Uterus (tissue), 3 donors: ENCODE measurements at regions not wholly inside any gene's neighbourhood (a gene's known extent, or its start where the extent isn't known, plus 50 kb on each side); places are given as distances from the start of the nearest gene placed in this dataset.

Experiments
- DNase-seq, 2 donors: peaks; one replicate each; pipeline ENCODE4 v3.0.0-alpha.2; 2019 to 2020
- H3K27ac ChIP-seq, 2 donors: fragments of 200-600 bp; sonication (generic); 1 replicate in 1 of 2; 2 replicates in 1 of 2; pipeline ENCODE4 v1.5.1; 2016 to 2018
- H3K27me3 ChIP-seq, 2 donors: fragments of 200-600 bp; sonication (generic); one replicate each; pipeline ENCODE4 v1.5.1; 2018 to 2019; ENCODE audit warnings: control low read depth in 1 of 2
- H3K36me3 ChIP-seq, 2 donors: fragments of 200-600 bp; sonication (generic); one replicate each; pipeline ENCODE4 v1.5.1; 2019; ENCODE audit warnings: control low read depth in 1 of 2
- H3K4me1 ChIP-seq, 2 donors: fragments of 200-600 bp; sonication (generic); one replicate each; pipeline ENCODE4 v1.5.1; 2018 to 2019; ENCODE audit warnings: control low read depth in 1 of 2
- H3K4me3 ChIP-seq, 2 donors: fragments of 200-600 bp; sonication (generic); 1 replicate in 1 of 2; 2 replicates in 1 of 2; pipeline ENCODE4 v1.5.1; 2018 to 2019; ENCODE audit warnings: mild to moderate bottlenecking in 1 of 2
- H3K9me3 ChIP-seq, 2 donors: fragments of 200-600 bp; sonication (generic); one replicate each; pipeline ENCODE4 v1.5.1; 2019; ENCODE audit warnings: control low read depth in 1 of 2
- POLR2A ChIP-seq, 2 donors: fragments of 450-650 bp; IDR thresholded peaks; one replicate each; pipeline ENCODE4 v1.6.1; 2016; ENCODE audit warnings: antibody characterized with exemption in 2 of 2, mild to moderate bottlenecking in 1 of 2, moderate library complexity in 1 of 2
- intact Hi-C: fragments of 100-400 bp; cut with DNase I; formaldehyde crosslinking; loops from one replicate; pipeline ENCODE4 v1.15.1; 2023; ENCODE audit warnings: low total_unique reads
- TF ChIP-seq, protein P1 (sequence below), 4 experiments: fragments of 200-600 bp in 2 of 4; fragments of 450-650 bp in 2 of 4; sonication (generic) in 2 of 4; IDR thresholded peaks; one replicate each; pipeline ENCODE4 v1.5.1; 2016 to 2019; ENCODE audit warnings: antibody characterized with exemption in 4 of 4, mild to moderate bottlenecking in 2 of 4, moderate library complexity in 1 of 4
- donor health status: DM: yes; HTN: yes; CAD: no.

DNA sequence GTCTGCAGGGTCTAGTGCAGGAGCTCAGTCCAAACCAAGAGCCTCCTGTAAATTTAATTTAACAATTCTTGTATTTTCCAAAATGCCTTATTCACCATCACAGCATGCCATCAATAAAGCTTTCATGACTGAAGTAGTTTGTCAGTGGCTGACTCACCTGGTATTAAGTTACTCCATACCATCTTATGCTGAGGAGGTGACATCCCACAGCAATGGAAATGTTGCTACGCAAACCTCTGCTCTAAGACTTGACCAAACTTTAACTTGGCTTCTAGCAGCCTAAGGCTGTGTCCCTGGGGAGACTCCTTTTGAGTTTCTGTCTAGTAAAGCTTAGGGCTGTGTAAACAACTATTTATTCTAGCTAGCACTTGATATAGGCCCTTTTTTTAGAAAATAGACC, 1231.3 kb upstream of the CDH18 start:
- Histone ChIP-seq H3K9me3 (no peaks in the 10 kb centered on the region), H3K27ac (no peak overlapping the region), H3K27me3 (no peaks in the 10 kb centered on the region), H3K4me3 (no peak overlapping the region), H3K4me1 (no peaks in the 10 kb centered on the region), H3K36me3 (no peaks in the 10 kb centered on the region)
- intact Hi-C loops: no loop called here
- TF ChIP-seq, protein P1, sequence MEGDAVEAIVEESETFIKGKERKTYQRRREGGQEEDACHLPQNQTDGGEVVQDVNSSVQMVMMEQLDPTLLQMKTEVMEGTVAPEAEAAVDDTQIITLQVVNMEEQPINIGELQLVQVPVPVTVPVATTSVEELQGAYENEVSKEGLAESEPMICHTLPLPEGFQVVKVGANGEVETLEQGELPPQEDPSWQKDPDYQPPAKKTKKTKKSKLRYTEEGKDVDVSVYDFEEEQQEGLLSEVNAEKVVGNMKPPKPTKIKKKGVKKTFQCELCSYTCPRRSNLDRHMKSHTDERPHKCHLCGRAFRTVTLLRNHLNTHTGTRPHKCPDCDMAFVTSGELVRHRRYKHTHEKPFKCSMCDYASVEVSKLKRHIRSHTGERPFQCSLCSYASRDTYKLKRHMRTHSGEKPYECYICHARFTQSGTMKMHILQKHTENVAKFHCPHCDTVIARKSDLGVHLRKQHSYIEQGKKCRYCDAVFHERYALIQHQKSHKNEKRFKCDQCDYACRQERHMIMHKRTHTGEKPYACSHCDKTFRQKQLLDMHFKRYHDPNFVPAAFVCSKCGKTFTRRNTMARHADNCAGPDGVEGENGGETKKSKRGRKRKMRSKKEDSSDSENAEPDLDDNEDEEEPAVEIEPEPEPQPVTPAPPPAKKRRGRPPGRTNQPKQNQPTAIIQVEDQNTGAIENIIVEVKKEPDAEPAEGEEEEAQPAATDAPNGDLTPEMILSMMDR (IDR thresholded peaks at IDR 0.05): no peak
- TF ChIP-seq POLR2A (IDR thresholded peaks at IDR 0.05): no peak
- DNase-seq: no peak

DNA sequence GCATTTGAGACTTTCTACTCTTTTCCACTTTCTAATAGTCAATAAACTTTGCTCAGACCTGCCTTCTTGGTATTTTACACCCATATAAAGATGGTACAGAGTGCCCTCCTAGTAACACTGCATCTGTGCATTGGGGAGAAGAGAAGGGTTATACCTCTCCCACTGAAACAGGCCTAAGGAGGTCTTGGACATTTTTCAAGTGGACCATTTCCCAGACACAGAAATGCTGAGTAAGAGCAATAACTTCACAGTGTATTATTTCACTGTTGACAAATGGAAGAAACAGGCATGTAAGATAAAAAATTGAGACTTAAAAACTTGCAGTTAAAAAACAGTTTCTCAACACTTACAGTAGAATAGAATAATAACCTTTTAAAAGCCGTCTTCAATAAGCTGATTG, 1224.0 kb upstream of the CDH18 start:
- Histone ChIP-seq H3K4me3 (no peak overlapping the region), H3K27me3 (no peaks in the 10 kb centered on the region), H3K36me3 (no peaks in the 10 kb centered on the region), H3K4me1 (no peaks in the 10 kb centered on the region), H3K9me3 (no peaks in the 10 kb centered on the region), H3K27ac (no peak overlapping the region)
- DNase-seq: no peak
- intact Hi-C loops: no loop called here
- no peak for TF ChIP-seq POLR2A (IDR thresholded peaks at IDR 0.05)
- TF ChIP-seq, protein P1 (IDR thresholded peaks at IDR 0.05): no peak

DNA sequence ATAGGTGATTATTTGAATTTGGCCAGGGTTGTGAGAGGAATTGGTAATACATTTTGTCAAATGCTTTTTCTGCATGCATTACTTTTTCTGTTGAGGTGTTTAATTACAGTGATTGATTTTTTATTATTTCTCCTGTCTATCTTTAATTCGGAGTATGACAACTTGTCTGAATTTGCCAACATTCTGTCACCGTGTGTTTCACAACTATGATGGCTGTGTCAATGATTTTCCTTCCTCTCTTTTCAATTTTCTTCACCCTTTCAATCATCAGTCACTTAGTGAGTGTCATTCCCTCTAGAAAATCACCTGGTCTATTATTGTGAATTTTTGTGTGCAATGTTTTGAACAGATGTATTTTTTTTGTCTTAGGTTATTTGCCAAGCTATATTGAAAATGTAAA, 1221.4 kb upstream of the CDH18 start:
- DNase-seq: no peak
- H3K36me3 ChIP-seq: no peaks in the 10 kb centered on the region
- no peaks in the 10 kb centered on the region for H3K9me3 ChIP-seq
- intact Hi-C loops: no loop called here
- H3K4me3 ChIP-seq: no peak overlapping the region
- TF ChIP-seq, protein P1 (IDR thresholded peaks at IDR 0.05): no peak
- no peak for TF ChIP-seq POLR2A (IDR thresholded peaks at IDR 0.05)
- no peaks in the 10 kb centered on the region for H3K27me3 ChIP-seq
- no peak overlapping the region for H3K27ac ChIP-seq
- H3K4me1 ChIP-seq: no peaks in the 10 kb centered on the region

DNA sequence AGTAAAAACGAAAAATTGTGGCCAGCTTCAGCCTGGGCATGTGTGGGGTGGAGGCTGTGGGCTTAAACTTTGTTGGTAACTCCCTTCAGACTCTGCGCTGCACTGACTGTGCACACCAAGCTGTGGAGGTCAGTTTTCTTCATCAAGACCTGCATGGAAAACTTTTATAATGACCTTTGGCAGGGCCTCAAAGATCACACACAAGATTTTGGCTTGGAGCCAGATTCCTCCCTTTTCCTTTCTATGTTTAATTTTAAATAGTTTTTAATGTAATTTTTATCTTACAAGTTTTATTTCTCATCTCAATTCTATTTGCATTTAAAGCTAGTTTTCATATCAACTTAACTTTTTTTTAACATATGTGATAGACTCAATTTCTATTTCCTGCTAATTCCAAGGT, 1211.1 kb upstream of the CDH18 start:
- H3K36me3 ChIP-seq: no peaks in the 10 kb centered on the region
- H3K4me3 ChIP-seq: no peak overlapping the region
- DNase-seq: no peak
- TF ChIP-seq, protein P1 (IDR thresholded peaks at IDR 0.05): no peak
- TF ChIP-seq POLR2A (IDR thresholded peaks at IDR 0.05): no peak
- intact Hi-C loops: no loop called here
- no peaks in the 10 kb centered on the region for H3K4me1 ChIP-seq
- no peaks in the 10 kb centered on the region for H3K27me3 ChIP-seq
- H3K9me3 ChIP-seq: no peaks in the 10 kb centered on the region
- no peak overlapping the region for H3K27ac ChIP-seq

DNA sequence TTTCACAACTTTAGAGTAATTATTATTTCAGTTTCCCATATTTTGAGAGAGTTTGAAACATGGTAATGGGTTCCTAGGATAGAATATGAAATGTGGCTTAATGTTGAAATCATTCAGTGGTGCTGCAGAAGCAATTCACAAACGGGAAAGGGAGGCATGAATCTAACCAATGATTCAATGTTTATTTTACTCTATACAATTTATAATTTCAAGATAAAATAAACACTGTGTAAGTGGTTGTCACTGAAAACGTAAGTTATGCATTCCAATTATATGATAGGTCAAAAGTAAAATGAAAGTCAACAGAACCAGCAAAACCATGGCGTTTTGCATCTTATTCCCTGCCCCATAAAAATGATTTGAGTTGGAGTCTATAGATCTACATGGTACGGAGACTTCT, 1207.1 kb upstream of the CDH18 start:
- no peaks in the 10 kb centered on the region for H3K4me1 ChIP-seq
- intact Hi-C loops: no loop called here
- no peaks in the 10 kb centered on the region for H3K27me3 ChIP-seq
- no peaks in the 10 kb centered on the region for H3K9me3 ChIP-seq
- no peaks in the 10 kb centered on the region for H3K36me3 ChIP-seq
- no peak overlapping the region for H3K27ac ChIP-seq
- DNase-seq: no peak
- no peak for TF ChIP-seq POLR2A (IDR thresholded peaks at IDR 0.05)
- TF ChIP-seq, protein P1 (IDR thresholded peaks at IDR 0.05): no peak
- no peak overlapping the region for H3K4me3 ChIP-seq
